DND-41 (cell line): ENCODE measurements at regions not wholly inside any gene's neighbourhood (a gene's known extent, or its start where the extent isn't known, plus 50 kb on each side); places are given as distances from the start of the nearest gene placed in this dataset.

Experiments used
- CTCF ChIP-seq: IDR thresholded peaks from 2 replicates; pipeline ENCODE4 v1.5.1; 2012; ENCODE audit warnings: borderline replicate concordance, low read length, moderate library complexity, mild to moderate bottlenecking; ENCODE audit not compliant: poor library complexity, severe bottlenecking; ENCODE audit errors: extremely low read depth
- EZH2 ChIP-seq: IDR thresholded peaks from 3 replicates; pipeline ENCODE4 v1.6.1; 2012; ENCODE audit warnings: borderline replicate concordance, low read depth, mild to moderate bottlenecking, moderate library complexity, low read length, inconsistent platforms; ENCODE audit not compliant: severe bottlenecking

GRCh38 chr11:97956904-97957303 is 1063.8 kb upstream of the CNTN5 start:
- TF ChIP-seq CTCF, result no peak
- TF ChIP-seq EZH2, result no peak
